ENCODE measurements at regions not wholly inside any gene's neighbourhood (a gene's known extent, or its start where the extent isn't known, plus 50 kb on each side); places are given as distances from the start of the nearest gene placed in this dataset.

DNA sequence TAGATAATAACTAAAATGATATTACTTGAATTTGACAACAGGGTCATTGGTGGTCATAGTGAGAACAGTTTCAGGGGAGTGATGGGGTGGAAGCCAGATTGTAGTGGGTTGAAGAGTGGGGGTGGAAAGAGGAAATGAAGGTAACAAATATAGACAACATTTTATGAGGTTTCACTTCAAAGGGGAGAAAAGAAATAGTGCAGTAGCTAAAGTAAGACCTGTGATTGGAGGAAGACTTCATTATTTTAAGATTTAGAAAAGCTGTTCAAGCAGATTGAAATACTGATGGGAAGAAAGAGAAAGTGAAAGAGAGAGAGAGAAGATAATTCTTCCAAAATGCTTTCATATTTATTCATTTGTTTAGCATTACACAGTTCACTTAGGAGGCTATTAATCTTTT is 52.0 kb upstream of the KCNA3 start:
- TF ChIP-seq CTCF (conservative IDR thresholded peaks at IDR 0.05; ENCODE audit: low read depth, low read length) (no peak), EZH2 (IDR thresholded peaks at IDR 0.05; ENCODE audit: low read length, unreplicated experiment) (no peak)
